Psoas muscle (tissue), 7 donors: ENCODE measurements at regions not wholly inside any gene's neighbourhood (a gene's known extent, or its start where the extent isn't known, plus 50 kb on each side); places are given as distances from the start of the nearest gene placed in this dataset.

ENCODE experiments used
- ATAC-seq, 4 donors: fragments of 200-7000 bp; cut with Tn5 transposase; one replicate each; pipeline ENCODE4 v1.9.1; 2020; ENCODE audit warnings: moderate library complexity in 3 of 4, mild to moderate bottlenecking in 2 of 4
- DNase-seq, 2 donors: peaks; one replicate each; pipeline ENCODE4 v3.0.0-alpha.2; 2020
- H3K27ac ChIP-seq: fragments of 200-600 bp; one replicate; pipeline ENCODE4 v1.8.0; 2022
- H3K27me3 ChIP-seq, 3 donors: fragments of 200-600 bp in 1 of 3; one replicate each; pipeline versions ENCODE4 v1.6.1 to v1.8.0; 2013 to 2022; ENCODE audit warnings: low read length in 2 of 3, mild to moderate bottlenecking in 2 of 3, moderate library complexity in 1 of 3; ENCODE audit not compliant: insufficient read depth in 3 of 3
- H3K36me3 ChIP-seq, 2 donors: fragments of 200-600 bp in 1 of 2; one replicate each; pipeline versions ENCODE4 v1.6.1 to v1.8.0; 2013 to 2022; ENCODE audit warnings: low read depth in 1 of 2, mild to moderate bottlenecking in 1 of 2, moderate library complexity in 1 of 2; ENCODE audit not compliant: insufficient read depth in 1 of 2
- H3K4me1 ChIP-seq: fragments of 200-600 bp; one replicate; pipeline ENCODE4 v1.8.0; 2022
- H3K4me3 ChIP-seq: fragments of 200-600 bp; one replicate; pipeline ENCODE4 v1.8.0; 2022; ENCODE audit warnings: mild to moderate bottlenecking
- H3K9me3 ChIP-seq: fragments of 200-600 bp; one replicate; pipeline ENCODE4 v1.8.0; 2022
- WGBS, 3 donors: extraction: QIAGEN DNeasy Blood & Tissue Kit; methylation state at CpG; one replicate each; pipeline versions ENCODE4 v1.1.6 to v1.1.7; 2013; 5-methylcytosine and 5-hydroxymethylcytosine counted together
- intact Hi-C, 2 donors: fragments of 100-400 bp; cut with DNase I; formaldehyde crosslinking; loops; one replicate each; pipeline versions ENCODE4 v1.11.0 to v1.14.2; 2022
- TF ChIP-seq, protein P1 (sequence below): fragments of 200-600 bp; IDR thresholded peaks from one replicate; pipeline ENCODE4 v1.8.0; 2022; ENCODE audit warnings: antibody characterized with exemption
- donor health status: healthy with polysubstance abuse.
- donor health status: DM: no; HTN: no; CAD: no; lungs with moderate emphysema.
- donor health status: Bipolar disorder and iron deficiency.
- donor health status: healthy.
- donor health status: DM: yes; HTN: yes; CAD: no.
- donor health status: DM: no; HTN: no; CAD: no.
- donor health status: DM: yes; HTN: yes; CAD: no.

DNA sequence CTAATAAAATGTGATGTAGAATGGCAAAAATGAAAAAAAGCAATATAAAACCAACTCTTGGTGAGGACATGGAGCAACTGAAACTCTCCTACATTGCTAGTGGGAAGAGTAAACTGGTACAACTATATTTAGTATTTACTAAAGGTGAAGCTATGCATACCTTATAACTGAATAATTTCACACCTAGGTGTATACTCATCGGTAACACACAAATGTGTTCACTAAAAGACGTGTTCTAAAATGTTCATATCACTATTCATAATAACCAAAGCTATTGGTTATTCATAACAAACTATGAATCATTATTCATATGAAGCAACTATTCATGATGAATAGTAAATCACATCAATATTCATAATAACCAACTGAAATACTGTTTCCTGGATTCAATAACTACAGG is 1030.3 kb downstream of the ROBO2 start:
- TF ChIP-seq, protein P1, sequence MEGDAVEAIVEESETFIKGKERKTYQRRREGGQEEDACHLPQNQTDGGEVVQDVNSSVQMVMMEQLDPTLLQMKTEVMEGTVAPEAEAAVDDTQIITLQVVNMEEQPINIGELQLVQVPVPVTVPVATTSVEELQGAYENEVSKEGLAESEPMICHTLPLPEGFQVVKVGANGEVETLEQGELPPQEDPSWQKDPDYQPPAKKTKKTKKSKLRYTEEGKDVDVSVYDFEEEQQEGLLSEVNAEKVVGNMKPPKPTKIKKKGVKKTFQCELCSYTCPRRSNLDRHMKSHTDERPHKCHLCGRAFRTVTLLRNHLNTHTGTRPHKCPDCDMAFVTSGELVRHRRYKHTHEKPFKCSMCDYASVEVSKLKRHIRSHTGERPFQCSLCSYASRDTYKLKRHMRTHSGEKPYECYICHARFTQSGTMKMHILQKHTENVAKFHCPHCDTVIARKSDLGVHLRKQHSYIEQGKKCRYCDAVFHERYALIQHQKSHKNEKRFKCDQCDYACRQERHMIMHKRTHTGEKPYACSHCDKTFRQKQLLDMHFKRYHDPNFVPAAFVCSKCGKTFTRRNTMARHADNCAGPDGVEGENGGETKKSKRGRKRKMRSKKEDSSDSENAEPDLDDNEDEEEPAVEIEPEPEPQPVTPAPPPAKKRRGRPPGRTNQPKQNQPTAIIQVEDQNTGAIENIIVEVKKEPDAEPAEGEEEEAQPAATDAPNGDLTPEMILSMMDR, result no peak
- no peak overlapping the region for H3K4me3 ChIP-seq
- H3K36me3 ChIP-seq, result no peaks in the 10 kb centered on the region
- no peak overlapping the region for H3K27ac ChIP-seq
- ATAC-seq, result no peak
- no peaks in the 10 kb centered on the region for H3K4me1 ChIP-seq
- DNase-seq, result no peak
- WGBS, 3 donors, result 78 to 90% (median 86%) methylated on average over 2 of the region's 2 CpGs
- intact Hi-C loops, result no loop called here
- no peaks in the 10 kb centered on the region for H3K9me3 ChIP-seq
- no peaks in the 10 kb centered on the region for H3K27me3 ChIP-seq

DNA sequence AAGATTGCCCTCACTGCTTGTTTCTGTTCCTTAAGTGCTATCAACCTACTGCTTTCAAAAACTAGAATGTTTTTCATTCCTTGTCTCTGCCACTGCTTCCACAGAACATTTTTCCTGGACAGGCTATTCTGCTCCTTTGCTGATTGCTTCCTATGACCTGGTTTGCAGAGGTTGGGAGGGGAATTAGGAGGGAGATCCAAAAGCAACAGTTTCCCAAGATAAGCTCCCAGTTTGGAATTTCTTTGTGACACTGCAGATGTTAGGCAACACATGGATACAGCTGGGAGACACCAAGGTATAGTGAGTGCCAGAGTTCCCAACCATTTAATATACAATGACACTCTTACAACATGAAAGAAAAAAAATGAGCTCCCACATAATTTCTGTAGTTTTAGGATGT is 1036.5 kb downstream of the ROBO2 start:
- no peak overlapping the region for H3K4me3 ChIP-seq
- no peaks in the 10 kb centered on the region for H3K9me3 ChIP-seq
- no peak overlapping the region for H3K27ac ChIP-seq
- peaks cover 0 to 2% (median 0%) of the 10 kb centered on the region in 3 donors for H3K27me3 ChIP-seq
- DNase-seq (no peak), ATAC-seq (no peak)
- TF ChIP-seq, protein P1, result no peak
- H3K4me1 ChIP-seq, result no peaks in the 10 kb centered on the region
- intact Hi-C loops, result no loop called here
- H3K36me3 ChIP-seq, result no peaks in the 10 kb centered on the region

DNA sequence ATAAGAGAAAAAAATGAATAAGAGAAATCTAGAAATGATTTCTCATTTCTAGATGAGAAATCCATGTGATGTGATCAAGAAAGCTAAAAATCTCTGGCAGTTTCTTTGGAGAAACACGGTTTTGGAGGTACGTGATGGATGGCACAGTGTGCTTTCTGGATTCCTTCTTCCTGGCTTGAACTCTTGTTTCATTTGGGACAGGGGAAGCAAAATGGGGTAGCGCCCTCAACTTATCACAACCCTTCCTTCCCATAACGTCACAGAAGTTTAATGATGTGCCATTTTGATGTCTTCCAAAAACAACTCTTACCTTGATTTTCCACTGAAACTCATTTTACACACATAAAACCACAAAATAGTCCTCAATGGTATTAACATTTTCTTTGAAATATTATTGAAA is 1037.3 kb downstream of the ROBO2 start:
- ATAC-seq (no peak), DNase-seq (no peak)
- no peaks in the 10 kb centered on the region for H3K36me3 ChIP-seq
- TF ChIP-seq, protein P1, result no peak
- H3K27me3 ChIP-seq, result peaks cover 0 to 2% (median 0%) of the 10 kb centered on the region in 3 donors
- no peak overlapping the region for H3K4me3 ChIP-seq
- intact Hi-C loops, result no loop called here
- 78 to 89% (median 80%) methylated on average over 4 of the region's 4 CpGs for WGBS, 3 donors
- no peaks in the 10 kb centered on the region for H3K9me3 ChIP-seq
- no peaks in the 10 kb centered on the region for H3K4me1 ChIP-seq
- H3K27ac ChIP-seq, result no peak overlapping the region

DNA sequence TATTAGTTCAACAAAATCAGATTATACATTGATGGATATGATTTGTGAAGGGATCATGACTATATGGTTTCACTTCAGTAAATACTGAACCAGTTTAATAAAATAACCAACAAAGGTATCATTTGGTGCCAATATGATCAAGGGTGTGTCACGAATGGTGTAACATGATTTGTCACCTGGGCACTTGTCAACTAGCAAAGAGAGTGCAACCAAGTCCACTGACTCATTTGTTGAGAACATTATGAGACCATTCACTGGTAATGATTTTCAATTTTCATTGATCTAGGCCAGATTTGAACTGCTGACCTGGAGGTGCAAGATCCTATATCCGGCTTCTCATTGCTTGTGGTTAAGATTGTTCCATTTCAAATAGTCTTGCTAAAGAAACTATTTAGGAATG is 1037.9 kb downstream of the ROBO2 start:
- DNase-seq (no peak), ATAC-seq (no peak)
- Histone ChIP-seq H3K4me3 (no peak overlapping the region), H3K36me3 (no peaks in the 10 kb centered on the region), H3K27me3 (peaks cover 0 to 2% (median 0%) of the 10 kb centered on the region in 3 donors), H3K27ac (no peak overlapping the region), H3K9me3 (no peaks in the 10 kb centered on the region), H3K4me1 (no peaks in the 10 kb centered on the region)
- intact Hi-C loops, result no loop called here
- TF ChIP-seq, protein P1, result no peak
- WGBS, 3 donors, result 87 to 98% (median 92%) methylated on average over 2 of the region's 2 CpGs

DNA sequence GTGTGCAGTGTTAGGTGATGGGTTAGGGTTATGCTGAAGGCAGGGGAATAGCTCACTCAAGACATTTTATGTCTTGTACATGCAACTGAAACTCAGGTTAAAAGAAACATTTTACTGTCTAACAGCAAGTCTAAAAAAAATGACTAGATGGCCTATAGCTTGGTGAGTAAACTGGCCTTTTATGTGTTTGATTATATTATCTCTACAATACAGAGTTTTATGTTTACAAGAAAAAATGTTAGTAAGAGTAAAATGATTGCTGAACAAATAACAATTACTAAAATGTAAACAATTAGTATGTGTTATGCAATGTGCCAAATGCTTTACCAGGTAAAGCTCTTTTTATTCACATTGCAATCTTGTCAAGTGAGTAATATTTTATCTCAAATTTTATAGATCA is 1039.6 kb downstream of the ROBO2 start:
- H3K9me3 ChIP-seq, result no peaks in the 10 kb centered on the region
- TF ChIP-seq, protein P1, result no peak
- intact Hi-C loops, result no loop called here
- H3K4me3 ChIP-seq, result no peak overlapping the region
- H3K4me1 ChIP-seq, result no peaks in the 10 kb centered on the region
- no peaks in the 10 kb centered on the region for H3K36me3 ChIP-seq
- ATAC-seq, result no peak
- no peak for DNase-seq
- no peak overlapping the region for H3K27ac ChIP-seq
- H3K27me3 ChIP-seq, result peaks cover 0 to 2% (median 0%) of the 10 kb centered on the region in 3 donors
